Endothelial cell of hepatic sinusoid (primary cell): ENCODE measurements at regions not wholly inside any gene's neighbourhood (a gene's known extent, or its start where the extent isn't known, plus 50 kb on each side); places are given as distances from the start of the nearest gene placed in this dataset.
"Not testable (repeated sequence)": the region's sequence is repeated elsewhere in the genome, so short reads cannot be mapped to it uniquely, and the experiment has no call there.

ENCODE experiments used
- in situ Hi-C: cut with HindIII; loops from 2 replicates; pipeline ENCODE4 v1.10.0; 2017; ENCODE audit warnings: low sequenced_read_pairs

DNA sequence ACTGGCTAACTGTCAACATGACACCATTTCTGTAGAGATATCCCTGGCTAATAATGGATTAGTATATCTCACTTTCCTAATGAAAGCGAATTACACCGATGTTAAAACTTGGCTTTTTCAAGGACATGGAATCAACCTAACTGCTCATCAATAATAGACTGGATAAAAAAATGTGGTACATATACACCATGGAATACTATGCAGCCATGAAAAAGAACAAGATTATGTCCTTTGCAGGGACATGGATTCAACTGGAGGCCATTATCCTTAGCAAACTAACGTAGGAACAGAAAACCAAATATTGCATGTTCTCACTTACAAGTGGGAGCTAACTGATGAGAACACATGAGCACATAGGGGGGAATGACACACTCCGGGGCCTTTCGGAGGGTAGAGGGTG, 62.6 kb downstream of the ZIC1 start:
- in situ Hi-C loops: no loop called here

DNA sequence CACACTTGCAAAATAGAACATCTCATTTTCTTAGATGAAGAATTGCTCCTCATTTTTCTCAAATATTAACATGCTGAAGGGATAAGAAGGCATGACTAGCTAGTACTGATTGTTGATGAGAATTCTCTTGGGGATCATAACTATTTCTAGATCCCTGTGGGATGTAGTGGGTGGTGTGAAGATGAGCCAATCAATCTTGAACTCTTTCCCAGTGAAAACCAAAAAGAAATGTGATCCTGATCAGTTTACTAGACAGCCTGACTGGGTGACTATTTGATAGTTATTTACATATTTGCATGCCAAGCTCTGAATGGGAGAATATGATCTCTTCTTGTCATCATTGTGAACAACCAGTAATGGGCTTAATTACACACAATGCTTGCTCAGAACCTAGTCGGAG, 63.7 kb downstream of the ZIC1 start:
- in situ Hi-C loops: no loop called here

DNA sequence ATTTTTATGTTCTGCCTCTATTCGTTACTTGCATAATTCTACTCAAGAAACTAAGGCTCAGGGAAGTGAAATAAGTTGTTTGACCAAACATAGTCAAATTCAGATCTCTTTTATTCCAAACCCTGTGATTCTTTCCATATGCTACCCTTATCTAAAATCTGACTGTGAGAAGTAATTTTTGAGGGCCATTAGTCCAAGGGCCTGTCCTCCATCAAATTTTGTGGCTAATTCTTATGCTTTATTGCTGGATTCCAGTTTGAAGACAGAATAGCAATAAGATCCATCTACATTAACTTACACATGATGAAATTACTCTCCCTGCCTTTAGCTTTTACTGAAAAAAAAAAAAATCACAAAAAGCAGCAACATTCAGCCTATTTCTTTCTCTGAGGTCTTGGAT, 74.0 kb downstream of the ZIC1 start:
- in situ Hi-C loops: no loop called here

DNA sequence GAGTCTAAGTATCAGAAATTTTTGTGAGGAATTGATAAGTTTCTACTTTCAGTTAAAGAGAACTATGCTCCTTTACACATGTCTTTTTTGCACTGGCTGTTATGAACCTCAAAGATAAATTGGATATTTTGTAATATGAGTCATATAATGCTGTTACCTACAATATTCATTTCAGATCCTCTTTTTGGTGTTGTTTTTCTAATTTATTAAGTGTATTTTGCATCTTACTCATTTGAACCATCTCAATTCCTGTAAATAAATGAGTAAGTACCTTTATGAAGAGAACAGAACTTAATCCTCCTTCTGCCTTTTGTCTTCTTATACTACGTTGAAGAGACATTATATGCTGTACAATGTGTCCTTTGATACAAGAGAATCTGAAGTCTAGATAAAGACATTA, 74.4 kb downstream of the ZIC1 start:
- in situ Hi-C loops: no loop called here

DNA sequence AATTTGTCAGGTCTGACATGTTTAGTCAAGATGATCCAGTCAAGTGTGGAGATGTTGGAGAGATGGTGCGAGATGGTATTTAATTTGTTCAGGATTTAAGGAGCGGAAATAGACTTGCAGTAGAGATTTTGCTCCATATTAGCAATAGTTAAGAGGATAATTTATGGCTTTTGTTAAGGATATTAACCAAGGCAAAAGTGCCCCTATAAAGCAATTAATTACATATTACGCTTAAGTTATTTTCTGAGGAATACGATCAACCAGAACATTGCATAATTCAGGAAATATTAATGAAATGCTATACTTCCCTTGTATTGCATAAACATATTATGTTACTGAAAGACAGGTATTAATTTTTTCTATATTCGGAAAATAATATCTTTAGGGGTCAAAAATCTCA, 83.9 kb downstream of the ZIC1 start:
- in situ Hi-C loops: no loop called here

DNA sequence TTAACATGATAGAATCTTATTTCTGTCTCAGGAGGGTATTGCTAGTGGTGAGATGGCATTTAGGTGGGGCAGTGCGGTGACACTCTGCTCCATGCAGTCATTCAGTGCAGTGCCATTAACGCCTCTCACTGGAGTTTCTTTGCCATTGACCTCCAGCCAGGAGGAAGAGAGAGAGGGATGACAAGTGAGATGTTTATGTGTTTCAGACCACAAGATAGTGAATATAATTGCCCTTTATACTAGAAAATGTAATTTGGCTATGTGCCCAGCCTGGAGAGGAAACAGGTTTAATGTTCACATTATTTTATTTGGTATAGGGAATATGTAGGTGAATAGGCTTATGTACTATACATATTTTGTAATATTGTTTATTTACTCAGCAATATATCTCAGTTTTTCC, 84.5 kb downstream of the ZIC1 start:
- in situ Hi-C loops: no loop called here

DNA sequence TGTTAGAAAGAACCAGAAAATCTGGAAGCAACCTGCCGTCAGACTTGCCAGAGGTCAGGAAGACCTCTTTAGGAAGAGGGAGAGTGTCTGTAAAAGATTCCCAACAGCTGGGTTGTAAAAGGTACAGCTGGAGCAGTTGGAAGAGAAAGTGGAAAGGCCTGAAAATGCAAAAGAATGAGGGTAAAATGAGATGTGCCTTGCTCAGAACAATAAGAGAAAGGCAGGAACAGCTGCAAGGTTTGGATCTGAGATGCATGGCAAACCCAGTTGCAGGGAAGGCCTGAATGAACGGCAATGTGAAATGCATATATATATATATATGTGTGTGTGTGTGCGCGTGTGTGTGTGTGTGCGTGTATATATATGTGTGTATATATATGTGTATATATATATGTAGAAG, 88.1 kb downstream of the ZIC1 start:
- in situ Hi-C loops: no loop called here

DNA sequence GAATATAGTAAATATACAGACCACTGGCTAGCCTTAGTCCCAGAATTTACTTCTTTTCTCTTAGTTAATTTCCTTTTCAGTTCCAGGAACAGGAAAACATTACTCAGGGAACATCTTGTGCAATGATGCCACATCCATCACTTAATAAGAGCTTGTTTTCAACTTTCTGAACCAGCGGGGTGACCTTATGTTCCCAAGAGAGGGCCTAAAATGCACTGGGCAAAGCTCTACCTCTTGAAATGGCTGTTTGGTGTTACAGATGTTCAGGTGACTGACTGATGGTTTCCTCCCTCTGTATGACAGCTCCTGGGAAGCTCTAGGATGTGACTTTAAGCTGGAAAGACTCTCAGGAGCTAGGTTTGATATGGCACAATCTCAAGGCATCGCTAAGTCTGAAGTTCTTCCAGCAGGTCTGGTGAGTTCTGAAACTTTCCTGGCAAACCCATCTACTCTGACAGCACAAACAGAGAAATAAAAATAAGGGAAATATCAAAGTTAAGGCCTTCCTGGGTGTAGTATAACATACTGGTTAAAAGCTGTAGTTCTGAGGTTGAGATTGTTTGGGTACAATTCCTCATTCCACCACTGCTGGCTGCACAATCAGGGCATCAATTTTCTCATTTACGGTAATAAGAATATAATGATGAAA, 98.6 kb downstream of the ZIC1 start:
- in situ Hi-C loops: no loop called here

DNA sequence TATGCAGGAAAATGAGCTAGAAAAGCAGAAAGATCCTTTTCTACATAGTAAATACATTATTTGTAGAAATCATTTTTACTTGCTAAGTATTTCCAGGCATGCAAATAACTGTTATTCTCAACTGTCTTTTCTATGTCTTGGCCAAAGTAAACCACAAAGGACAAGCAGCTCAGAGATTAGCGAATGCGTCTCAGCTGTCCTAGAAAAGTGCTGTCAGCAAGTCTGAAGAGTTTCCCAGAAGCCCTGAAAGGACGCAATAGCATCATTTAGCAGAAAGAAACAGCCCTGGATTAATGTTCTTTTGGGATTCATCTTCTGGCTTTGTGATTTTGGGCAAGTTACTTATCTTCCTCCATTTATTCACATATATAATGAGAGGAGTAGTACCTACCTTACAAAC, 100.3 kb downstream of the ZIC1 start:
- in situ Hi-C loops: no loop called here

DNA sequence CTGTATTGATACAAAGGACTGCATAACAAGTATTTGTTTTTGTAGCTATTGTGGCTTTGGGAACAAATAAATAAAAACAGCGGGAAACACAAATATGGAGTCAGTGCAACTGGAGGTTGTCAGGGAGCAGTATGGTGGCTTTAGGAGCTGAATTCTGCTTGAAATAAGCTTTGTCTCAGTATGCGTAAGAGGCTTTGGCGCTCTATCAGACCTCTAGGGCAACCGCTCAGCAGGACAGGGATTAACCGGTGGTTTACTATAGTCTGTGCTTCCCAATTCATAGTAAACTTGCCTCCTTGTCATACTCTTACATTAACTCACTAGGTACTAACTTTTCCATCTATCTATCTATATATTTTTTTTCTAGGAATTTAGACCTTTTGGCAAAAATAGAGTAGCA, 104.6 kb downstream of the ZIC1 start:
- in situ Hi-C loops: no loop called here

DNA sequence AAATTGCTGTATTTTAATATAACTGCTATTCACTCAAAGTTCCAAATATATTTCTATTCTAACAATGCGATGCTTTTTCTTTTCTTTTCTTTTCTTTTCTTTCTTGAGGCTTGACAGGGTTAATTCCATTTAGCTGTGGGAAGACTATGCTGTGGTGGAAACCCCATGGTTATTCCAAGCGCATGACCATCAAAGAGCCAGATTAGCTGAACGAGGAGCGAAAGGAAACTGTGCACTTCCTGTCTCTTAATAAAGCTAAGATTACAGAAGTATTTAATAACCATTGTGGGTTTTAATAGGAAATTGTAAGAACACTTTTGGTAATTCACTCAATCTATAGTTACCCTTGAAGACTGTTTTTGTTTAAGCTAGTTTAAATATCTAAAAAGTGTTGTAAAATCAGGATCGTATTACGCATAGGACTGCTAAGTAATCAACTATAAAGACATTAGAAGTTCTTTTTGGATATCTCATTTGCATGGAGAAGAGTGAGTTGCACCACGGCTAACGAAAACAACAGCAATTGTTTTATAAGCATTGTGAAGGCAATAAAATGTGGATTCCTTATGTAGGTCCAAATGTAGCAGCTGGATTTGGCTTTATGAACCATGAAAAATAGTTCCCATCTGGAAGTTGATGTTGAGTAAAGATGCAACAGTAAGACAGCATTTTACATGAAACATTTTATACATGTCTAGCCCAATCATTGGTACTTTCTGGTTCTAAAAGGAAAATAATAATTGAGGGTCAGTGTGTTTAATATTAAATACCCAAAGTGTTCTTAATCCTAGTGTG, 105.4 kb downstream of the ZIC1 start:
- in situ Hi-C loops: no loop called here

DNA sequence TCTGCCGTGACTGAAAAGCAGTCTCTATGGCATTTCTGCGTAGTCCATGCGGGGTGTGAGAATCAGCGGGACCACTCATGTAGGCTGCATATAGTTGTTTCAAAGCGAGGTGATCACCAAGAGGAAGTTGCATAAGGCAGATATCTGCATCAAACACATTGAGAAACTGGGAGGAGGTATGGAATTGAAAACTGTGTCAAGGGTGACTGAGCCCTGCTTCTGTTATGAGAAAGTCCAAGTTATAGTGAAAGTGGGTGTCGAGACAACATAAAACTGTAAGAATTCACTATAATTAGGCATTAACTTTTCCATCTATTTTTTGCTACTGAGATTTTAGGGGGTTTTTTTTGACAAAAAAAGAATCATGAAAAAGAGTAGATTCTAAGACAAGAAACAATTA, 109.3 kb downstream of the ZIC1 start:
- in situ Hi-C loops: no loop called here

DNA sequence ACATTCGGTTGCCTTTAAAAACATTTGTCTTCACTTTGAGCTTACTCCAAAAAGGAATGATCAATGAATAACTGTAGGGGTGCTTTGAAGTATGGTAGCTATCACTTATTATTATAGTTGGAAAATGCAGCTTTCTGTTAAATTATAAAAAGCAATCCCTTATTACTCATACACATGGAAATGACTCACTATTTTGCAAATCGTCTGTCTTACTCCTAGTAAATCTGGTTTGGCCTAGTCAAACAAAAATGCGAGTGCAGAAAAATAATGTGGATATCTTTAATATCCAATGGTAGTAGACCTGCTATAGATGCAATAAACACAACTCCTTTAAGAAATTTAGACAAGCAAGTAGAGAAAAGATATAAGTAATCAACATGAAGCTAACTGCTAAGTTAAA, 112.5 kb downstream of the ZIC1 start:
- in situ Hi-C loops: no loop called here

DNA sequence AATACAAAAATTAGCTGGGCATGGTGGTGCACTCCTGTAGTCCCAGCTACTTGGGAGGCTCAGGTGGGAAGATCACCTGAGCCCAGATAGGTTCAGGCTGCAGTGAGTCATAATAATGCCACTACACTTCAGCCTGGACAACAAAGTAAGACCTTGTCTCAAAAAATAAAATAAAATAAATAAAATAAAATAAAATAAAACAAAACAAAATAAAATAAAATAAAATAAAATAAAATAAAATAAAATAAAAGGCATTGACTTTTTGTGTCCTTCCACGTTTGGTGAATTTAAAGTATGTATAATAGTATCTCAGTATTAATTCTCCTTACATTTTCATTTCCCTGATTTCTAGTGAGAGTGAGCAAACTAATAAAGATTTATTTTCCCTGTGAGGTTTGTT, 113.6 kb downstream of the ZIC1 start:
- in situ Hi-C loops: not testable (repeated sequence)

DNA sequence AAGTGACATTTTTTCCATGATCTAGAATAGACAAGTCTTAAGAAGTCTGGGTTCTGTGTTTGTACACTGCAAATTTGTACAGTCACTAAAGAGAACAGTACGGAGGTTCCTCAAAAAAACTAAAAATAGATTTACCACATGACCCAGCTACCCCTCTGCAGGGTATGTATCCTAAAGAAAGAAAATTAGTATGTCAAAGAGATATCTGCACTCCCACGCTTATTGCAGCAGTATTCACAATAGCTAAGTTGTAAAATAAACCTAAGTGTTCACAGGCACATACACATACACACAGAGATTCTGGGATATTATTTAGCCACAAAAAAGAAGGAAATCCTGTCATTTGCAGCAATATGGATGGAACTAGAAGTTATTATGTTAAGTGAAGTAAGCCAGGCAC, 120.4 kb downstream of the ZIC1 start:
- in situ Hi-C loops: no loop called here

DNA sequence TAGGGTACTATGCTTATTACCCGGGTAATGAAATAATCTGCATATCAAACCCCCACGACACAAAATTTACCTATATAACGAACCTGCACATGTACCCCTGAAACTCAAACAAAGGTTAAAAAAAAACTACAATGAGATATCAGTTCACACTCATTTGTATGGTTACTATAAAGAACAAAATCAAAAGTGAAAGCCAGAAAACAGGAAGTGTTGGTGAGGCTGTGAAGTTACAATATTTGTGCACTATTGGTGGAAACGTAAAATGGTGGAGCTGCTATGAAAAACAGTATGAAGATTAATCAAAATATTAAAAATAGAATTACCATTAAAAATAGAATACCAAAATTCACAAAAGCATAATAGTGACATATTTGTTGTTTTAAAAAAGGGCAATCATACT, 128.9 kb downstream of the ZIC1 start:
- in situ Hi-C loops: no loop called here

DNA sequence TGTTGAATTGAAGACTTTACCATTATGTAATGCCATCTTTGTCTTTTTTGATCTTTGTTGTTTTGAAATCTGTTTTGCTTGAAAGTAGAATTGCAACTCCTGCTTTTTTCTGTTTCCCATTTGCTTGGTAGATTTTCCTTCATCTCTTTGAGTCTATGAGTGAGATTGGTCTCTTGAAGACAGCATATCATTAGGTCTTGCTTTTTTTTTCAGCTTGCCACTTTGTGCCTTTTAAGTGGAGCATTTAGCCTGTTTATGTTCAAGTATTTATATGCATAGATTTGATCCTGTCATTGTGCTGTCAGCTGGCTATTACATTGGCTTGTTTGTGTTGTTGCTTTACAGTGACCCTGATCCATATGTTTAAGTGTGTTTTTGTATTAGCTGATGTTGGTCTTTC, 131.8 kb downstream of the ZIC1 start:
- in situ Hi-C loops: no loop called here

DNA sequence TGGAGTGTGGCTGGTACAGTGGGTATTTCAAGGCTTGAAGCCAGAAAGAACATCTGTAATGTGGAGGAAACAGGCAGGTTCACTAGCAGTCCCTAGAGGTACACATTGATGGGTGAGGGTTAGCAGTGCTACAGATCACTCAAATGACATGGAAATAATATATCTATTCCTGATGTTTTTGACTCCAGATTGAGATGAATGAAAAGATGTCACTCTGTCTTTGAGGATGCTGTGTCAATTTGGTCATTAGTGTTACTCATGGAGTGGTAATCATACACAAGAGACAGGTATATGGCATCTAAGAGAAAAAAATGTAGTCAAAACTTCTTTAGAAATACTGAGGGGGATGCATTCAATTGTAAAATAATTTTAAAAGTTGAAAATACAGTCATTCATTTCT, 135.1 kb downstream of the ZIC1 start:
- in situ Hi-C loops: no loop called here

DNA sequence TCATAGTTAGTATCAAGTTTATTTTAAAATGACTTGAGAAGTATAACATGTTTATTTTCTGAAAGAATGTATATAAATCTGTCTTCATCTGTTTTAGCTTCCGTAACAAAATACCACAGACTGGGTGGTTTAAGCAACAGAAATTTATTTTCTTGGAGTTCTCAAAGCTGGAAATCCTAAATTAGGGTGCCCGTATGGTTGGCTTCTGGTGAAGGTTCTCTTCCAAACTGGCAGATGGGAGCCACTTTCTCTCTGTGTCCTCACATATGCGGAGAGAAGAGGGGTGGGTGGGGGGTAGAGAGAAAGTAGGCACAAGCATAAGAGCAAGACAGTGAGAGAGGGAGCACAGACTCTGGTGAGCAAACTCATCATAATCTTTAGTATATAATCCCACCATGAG, 142.3 kb downstream of the ZIC1 start:
- in situ Hi-C loops: no loop called here

DNA sequence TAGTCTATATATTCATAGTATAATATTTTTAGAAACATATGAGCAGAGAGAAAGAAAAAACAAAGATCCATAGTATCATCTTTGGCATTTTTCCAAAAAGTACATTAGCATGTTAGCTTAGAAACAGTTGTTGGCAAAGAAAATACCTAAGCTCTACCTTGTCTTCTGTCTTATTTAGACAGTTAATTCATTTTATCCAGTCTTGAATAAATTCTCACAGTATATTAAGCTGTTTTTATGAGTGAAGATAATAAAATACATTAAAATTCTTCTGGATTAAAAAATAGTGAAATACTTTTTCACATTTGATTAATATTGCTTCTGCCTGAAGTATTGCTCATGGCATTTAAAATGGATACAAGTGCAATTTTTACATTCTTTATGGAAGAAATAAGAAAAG, 145.2 kb downstream of the ZIC1 start:
- in situ Hi-C loops: no loop called here

DNA sequence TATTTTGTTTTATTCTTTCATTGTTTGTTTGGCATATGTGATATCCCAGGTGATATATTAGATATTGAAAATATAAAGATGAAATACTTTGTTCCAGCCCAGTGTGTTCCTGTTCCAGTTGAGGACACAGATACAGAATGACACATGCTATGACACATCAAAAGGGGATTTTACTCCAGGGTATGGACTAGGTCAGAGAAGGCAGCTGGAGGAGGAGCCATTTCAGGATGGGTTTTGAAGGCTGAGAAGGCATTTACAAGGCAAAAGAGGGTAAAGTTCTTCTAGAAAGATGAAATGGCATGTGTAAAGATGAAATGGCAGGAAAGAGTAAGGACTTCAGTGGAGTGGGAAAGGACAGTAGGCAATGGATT, 163.8 kb downstream of the ZIC1 start:
- in situ Hi-C loops: no loop called here

DNA sequence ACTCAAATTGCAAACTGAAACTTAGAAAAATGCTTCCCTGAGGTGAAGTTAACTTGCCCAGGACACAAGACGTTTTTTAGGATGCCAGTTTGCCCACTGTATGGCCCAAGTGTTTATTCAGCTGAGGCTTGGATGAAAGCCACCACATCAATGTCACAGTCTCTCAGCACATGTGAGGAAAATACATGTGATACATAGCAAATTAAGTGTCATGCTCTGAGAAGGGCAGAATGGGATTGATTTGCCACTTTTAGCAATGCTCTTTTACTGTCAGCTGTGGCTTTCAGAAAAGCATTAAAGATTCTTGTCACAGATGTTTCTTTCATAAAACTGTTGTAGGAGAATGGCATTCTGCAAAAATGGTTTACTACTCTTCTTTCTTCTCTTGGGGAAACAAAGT, 165.5 kb downstream of the ZIC1 start:
- in situ Hi-C loops: no loop called here

DNA sequence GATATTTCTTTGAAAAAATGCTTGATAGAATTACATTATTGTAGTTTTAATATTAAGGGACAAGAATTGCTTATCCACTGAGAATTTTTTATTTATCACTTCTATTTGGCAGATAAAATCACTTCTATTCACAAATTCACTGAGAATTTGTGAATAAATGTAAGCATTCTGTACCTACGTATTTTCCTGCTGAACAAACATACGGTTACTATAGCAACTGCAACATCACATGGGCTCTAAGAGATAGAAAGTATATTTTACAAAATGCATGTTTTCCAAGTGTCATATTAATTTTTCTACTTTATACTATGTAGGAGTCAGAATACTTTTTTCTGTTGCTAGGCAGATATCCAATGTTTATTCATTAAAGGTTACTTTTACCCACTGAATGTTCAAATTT, 166.2 kb downstream of the ZIC1 start:
- in situ Hi-C loops: no loop called here
